ENCODE measurements at regions not wholly inside any gene's neighbourhood (a gene's known extent, or its start where the extent isn't known, plus 50 kb on each side); places are given as distances from the start of the nearest gene placed in this dataset.

- TF ChIP-seq EZH2phosphoT487 (IDR thresholded peaks at IDR 0.05; ENCODE audit: unreplicated experiment) (no peak), ETS1 (IDR thresholded peaks at IDR 0.05) (no peak), ZNF114 (CRISPR knock-in tag; IDR thresholded peaks at IDR 0.05) (no peak), REST (IDR thresholded peaks at IDR 0.05; ENCODE audit: unreplicated experiment) (no peak)
Observed at GRCh38 chr22:48938741-48939140, 888.9 kb downstream of the BRD1 start (continued).

- no peak for DNase-seq (ENCODE audit: low spot score)
- Histone ChIP-seq H3F3A (replicated peaks; ENCODE audit: low read depth) (no peaks in the 10 kb centered on the region), H3K27ac (ENCODE audit: low read depth) (no peak overlapping the region), H2AFZ (no peak overlapping the region), H3K4me3 (no peak overlapping the region), H4K20me1 (replicated peaks; ENCODE audit: insufficient read depth) (no peaks in the 10 kb centered on the region), H3K36me3 (ENCODE audit: insufficient read depth) (peaks cover 10% of the 10 kb centered on the region; the same call in 1 of the 2 replicates), H3K4me1 (ENCODE audit: insufficient read depth) (no peaks in the 10 kb centered on the region), H3K9me2 (ENCODE audit: insufficient read depth) (no peaks in the 10 kb centered on the region), H3K79me2 (replicated peaks; ENCODE audit: insufficient read depth) (no peaks in the 10 kb centered on the region), H3K4me2 (no peak overlapping the region), H3K27me3 (ENCODE audit: insufficient read depth) (no peaks in the 10 kb centered on the region)
- no peak for ATAC-seq
- peaks cover 7% of the 10 kb centered on the region for H3K27me3 Mint-ChIP-seq (ENCODE audit: insufficient read depth, low read depth, poor library complexity)
- H3K4me3 Mint-ChIP-seq: no peak overlapping the region
- H3K36me3 Mint-ChIP-seq (ENCODE audit: low read depth): peaks cover 16% of the 10 kb centered on the region; the same call in 1 of the 3 replicates
- no peak overlapping the region for H3K27ac Mint-ChIP-seq
- no peaks in the 10 kb centered on the region for H3K4me1 Mint-ChIP-seq
- peaks cover 31% of the 10 kb centered on the region for H3K9me3 Mint-ChIP-seq
- TF ChIP-seq ZNF331 (CRISPR knock-in tag; IDR thresholded peaks at IDR 0.05; ENCODE audit: low read depth): no peak
- no peak for TF ChIP-seq STAT1 (IDR thresholded peaks at IDR 0.05; ENCODE audit: unreplicated experiment)
- no peak for TF ChIP-seq JUNB (IDR thresholded peaks at IDR 0.05; ENCODE audit: unreplicated experiment)
- no peak for TF ChIP-seq EZH2phosphoT487 (IDR thresholded peaks at IDR 0.05; ENCODE audit: unreplicated experiment)
- TF ChIP-seq REST (IDR thresholded peaks at IDR 0.05; ENCODE audit: unreplicated experiment): no peak
- TF ChIP-seq ZNF462 (CRISPR knock-in tag; IDR thresholded peaks at IDR 0.05): no peak
- TF ChIP-seq CREB1 (CRISPR knock-in tag; IDR thresholded peaks at IDR 0.05; ENCODE audit: low read depth): no peak
Observed at GRCh38 chr22:48937032-48937639, 890.5 kb downstream of the BRD1 start.

Measured in GM23338 (cell line).